ENCODE measurements at regions not wholly inside any gene's neighbourhood (a gene's known extent, or its start where the extent isn't known, plus 50 kb on each side); places are given as distances from the start of the nearest gene placed in this dataset.
"Not testable (repeated sequence)": the region's sequence is repeated elsewhere in the genome, so short reads cannot be mapped to it uniquely, and the experiment has no call there.

DNA sequence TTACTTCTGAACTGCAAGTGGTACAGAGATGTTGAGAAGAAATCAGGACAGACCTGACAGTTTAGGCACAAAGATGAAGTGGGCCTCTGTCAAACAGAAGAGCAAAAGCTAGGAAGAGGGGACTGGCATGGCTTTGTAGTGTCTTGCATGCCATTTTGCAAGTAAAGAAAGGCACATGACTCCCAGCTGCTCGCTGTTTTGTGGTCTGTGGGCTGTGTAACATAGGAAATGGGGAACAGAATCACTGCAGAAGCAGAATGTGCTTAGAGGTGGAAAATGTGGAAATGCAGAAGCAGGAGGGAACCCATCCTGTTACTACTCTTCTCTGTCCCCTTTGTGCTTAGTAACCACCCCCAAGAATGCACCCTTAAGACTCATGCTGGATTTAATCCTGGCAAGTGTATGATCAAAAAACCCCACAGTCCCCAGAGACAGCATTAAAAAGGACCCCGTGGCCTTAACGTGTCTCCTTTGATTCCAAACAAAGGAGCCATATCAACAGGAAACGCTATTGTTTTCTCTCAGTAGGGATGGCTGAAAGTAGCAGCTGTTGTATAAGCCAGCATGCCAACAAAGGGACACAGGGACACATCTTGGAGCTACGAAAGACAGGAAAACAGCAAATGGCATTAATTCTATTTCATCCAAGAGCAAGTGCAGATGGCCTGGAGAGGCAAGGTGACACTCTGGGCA lies 177.6 kb upstream of the GLRA2 start:
- DNase-seq (ENCODE audit: low read depth in 2 of 2) = no peak

DNA sequence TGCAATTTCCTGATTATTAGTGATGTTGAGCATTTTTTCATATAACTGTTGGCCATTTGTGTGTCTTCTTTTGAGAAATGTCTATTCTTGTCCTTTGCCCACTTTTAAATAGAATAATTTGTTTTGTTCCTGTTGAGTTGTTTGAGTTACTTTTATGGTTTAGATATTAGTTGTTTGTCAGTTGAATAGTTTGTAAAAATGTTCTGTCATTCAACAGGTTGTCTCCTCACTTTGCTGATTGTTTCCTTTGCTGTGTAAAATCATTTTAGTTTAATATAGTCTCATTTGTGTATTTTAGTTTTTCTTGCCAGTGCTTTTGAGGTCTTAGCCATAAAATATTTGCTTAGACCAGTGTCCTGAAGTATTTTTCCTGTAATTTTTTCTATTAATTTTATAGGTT lies 181.8 kb upstream of the GLRA2 start:
- DNase-seq (ENCODE audit: low read depth in 2 of 2) = no peak

DNA sequence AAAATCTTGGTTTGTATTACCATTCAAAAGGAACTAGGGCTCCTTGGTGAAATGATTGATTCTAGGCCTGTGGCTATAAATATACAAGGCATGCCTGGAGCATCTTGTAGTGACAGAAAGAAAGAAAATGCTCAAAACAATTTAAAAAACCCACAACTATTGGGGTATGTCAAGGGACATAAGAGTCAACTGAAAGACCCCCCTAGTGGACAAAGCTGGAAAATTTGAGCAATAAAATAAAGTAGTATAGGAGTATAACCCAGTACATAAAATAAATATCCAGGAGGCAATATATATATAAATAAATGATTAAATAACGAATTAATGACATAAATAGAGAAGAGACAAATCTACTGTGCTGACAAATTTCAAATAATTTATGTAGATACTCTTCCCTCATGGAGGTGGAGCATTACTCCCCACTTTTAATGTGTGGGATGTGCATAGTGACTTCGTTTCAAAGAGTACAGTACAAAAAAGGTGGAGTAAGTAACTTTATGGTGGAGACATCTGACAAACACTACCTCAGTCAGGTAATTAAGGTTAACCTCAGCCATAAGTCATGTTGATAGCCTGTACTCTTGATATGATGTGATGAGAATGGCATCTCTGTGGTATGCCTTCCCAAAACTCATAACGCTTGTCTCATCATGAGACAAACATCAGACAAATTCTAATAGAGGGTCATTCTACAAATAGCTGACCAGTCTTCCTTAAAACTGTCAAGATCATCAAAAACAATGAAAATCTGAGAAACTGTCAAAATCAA lies 185.0 kb upstream of the GLRA2 start:
- no peak for DNase-seq (ENCODE audit: low read depth in 2 of 2)

DNA sequence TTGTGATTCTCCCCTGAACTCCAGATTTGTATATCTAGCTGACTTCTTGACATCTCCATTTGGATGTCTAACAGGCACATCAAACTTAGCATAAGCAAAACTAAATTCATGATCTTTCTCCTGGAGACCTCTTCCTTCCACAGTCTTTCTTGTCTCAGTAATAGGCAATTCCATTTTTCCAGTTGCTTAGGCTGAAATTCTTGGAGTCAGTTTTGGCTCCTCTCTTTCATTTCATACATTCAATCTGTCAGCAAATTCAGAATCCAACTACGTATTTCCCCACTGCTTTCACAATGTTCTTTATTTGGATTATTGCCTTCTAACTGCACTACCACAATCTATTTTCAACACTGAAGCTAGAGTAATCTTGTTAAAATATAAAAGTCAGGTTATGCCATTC lies 219.9 kb upstream of the GLRA2 start:
- DNase-seq (ENCODE audit: low read depth in 2 of 2) = no peak

GRCh38 chrX:14308976-14309375 lies 220.4 kb upstream of the GLRA2 start:
- not testable (repeated sequence) for DNase-seq (ENCODE audit: low read depth in 2 of 2)

DNA sequence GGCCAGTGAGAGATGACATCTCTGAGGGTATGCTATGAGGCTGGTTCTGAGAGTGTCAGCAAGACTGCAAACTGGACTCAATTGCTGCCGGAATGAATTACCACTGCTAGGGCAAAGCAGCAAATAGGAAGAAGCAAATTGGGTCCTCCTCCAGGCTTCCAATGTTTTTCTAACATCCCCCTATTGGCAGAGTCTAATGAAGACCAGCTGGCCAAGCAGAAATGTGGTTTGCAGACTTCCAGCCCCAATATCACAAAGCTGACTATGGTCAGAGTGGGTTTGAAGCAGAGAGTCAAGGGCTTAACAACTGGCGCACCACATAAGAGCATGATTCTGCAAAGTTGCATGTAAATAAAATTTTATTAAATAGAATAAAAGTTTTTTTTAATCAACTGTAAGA lies 225.4 kb upstream of the GLRA2 start:
- no peak for DNase-seq (ENCODE audit: low read depth in 2 of 2)

DNA sequence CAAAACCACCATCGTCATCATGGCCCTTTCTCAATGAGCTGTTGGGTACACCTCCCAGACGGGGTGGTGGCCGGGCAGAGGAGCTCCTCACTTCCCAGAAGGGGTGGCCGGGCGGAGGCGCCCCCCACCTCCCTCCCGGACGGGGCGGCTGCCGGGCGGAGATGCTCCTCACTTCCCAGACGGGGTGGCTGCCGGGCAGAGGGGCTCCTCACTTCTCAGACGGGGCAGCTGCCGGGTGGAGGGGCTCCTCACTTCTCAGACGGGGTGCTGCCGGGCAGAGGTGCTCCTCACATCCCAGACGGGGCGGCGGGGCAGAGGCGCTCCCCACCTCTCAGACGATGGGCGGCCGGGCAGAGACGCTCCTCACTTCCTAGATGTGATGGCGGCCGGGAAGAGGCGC lies 226.8 kb upstream of the GLRA2 start:
- not testable (repeated sequence) for DNase-seq (ENCODE audit: low read depth in 2 of 2)

GRCh38 chrX:14300376-14300775 lies 229.0 kb upstream of the GLRA2 start:
- DNase-seq (ENCODE audit: low read depth in 2 of 2) = no peak

DNA sequence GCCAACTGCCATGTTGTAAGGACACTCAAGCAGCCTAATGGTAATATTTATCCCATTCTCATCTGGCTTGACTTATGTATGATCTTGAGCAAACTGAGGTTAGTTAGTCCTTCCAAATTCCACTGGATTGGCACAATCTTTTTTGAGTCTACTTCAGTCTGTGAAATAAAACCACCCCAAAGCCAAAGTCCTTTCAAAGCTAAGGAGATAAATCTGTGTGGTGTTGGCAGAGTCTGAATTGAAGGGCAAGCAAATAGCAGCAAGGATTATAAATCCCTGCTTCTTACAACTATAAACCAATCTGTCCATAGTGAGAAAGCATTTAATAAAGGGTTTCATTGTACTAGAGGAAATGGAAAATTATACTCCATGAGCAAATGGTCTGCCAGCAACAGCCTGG lies 233.9 kb upstream of the GLRA2 start:
- DNase-seq (ENCODE audit: low read depth in 2 of 2) = no peak

DNA sequence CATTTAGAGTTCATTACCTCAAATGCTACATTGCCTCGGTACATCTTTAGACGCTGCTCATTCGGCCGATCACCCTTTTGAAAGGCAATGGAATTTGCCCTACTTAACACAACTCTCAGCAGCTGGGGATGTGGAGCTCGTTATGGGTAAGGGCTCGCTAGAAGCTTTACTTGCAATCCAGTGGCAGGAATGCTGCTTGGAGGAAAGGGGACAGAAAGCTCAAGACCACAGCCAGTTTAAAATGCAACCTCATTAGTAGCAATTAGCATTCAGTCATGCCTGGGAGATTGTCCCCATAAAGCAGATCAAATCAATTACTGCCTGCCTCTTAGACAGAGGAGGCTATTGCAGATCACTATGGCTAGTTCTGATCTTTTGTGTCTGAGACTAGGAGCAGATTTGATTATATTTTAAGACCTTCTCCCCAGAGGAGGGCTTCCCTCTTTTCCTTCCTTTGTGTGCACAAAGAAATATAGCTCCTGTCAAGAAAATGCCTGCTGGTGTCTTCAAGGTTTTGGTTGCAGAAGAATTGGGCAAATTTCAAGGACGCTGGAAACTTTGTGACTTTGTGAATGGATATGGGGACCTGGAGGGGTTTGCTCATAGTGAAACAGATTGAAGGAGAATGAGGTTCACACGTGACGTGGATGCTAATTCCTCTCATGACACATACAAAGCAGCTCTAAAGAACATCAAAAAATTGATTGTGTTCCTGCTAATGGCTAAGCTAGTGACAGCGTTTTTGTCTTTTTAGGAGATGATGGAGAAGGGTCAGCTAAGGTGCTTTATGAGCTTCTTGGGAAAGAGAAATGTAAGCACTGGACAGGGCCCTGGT lies 237.5 kb upstream of the GLRA2 start:
- no peak for DNase-seq (ENCODE audit: low read depth in 2 of 2)

DNA sequence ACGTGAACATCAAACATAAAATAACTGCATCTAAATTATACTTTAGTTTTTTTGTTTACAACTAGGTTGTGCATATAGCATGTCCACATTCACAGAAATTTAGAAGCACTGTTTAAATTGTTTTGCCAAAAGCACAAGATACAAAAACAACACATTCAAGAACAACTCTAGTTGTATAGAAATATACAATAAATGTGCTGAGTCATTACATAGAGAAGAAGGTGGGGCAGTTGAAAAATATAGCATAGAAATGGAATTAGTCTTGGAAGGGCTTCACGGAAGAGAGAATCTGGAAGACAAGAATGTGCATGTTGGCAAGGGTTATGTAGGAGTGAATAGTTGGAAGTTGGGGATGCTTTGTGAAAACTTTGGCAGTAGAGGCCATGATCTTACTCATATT lies 239.0 kb upstream of the GLRA2 start:
- no peak for DNase-seq (ENCODE audit: low read depth in 2 of 2)

DNA sequence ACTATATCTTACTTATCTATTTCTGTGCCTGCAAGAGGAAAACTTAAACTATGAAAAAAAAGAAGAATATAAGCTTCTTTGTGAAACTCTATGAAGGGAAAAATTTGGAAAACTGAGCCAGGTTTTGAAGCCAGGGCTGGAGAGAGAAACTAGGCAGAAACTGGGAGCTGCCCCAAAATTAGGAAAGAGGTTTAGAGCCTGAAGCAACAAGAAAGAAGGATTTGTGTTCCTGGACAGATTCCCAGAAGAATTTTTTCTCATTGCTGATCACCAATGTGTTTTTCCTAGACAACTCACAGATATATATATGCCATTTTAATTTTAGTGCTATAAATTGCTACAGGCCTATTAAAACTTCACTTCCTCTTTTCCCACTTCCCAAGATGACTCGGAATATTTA lies 245.0 kb upstream of the GEMIN8 start:
- DNase-seq (ENCODE audit: low read depth in 2 of 2) = no peak

DNA sequence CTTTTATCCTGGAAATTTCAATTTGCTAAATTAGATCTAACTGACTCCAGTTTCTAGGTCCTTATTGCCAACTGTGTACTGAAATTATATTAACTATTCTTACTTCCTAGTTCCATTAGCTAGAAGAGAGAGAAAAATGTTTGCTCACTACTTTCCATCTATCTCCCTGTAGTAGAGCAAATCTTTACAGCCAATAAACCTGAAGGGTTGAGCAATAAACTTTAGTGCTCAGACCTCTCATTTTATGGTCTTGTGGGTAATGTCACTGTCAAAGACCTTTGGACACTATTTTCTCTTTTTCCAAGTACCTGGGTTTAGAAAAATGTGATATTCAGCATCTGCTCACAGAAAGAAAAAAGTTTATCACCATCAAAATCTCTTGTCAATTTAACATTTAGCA lies 237.5 kb upstream of the GEMIN8 start:
- DNase-seq (ENCODE audit: low read depth in 2 of 2) = no peak

DNA sequence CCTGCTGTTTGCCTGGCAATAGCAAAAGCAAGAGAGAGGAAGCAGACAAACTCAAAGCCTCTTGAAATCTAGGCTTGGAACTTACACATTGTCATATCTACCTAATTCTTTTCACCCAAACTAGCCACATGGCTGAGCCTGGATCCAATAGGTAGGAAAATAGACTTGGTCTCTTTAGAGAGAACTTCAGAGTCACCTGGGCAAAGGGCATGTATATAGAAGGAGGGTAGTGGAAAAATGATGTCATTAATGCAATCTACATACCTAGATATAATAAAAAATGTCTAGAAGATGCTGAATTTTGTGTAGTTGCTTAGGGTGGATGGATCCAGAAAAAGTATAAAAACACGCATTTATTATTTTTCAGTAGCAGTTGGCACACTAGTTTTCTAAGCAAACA lies 237.0 kb upstream of the GEMIN8 start:
- DNase-seq (ENCODE audit: low read depth in 2 of 2) = no peak

DNA sequence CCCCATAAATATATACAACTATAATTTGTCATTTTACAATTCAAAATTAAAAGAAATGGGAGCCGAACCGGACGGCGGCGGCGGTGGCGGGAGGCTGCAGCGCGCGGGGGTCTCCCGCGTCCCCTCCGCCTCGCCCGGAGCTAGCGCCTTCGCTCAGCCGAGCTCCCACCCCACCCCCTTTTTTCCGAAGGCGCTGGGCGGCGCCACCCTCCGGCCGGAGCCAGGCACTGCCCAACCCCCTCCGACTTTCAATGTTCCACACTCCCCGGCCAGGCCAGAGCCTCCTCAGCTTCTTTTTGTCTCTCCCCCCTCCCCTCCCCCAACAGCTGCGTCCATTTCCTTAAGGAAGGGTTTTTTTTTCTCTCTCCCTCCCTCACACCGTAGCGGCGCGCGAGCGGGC lies 214.1 kb upstream of the GEMIN8 start:
- DNase-seq (ENCODE audit: low read depth in 2 of 2) = no peak

GRCh38 chrX:14235004-14235403 lies 205.3 kb upstream of the GEMIN8 start:
- no peak for DNase-seq (ENCODE audit: low read depth in 2 of 2)

GRCh38 chrX:14232688-14233087 lies 203.0 kb upstream of the GEMIN8 start:
- DNase-seq (ENCODE audit: low read depth in 2 of 2) = no peak

GRCh38 chrX:14228611-14229010 lies 198.9 kb upstream of the GEMIN8 start:
- no peak for DNase-seq (ENCODE audit: low read depth in 2 of 2)

GRCh38 chrX:14220386-14220944 lies 190.8 kb upstream of the GEMIN8 start:
- no peak for DNase-seq (ENCODE audit: low read depth in 2 of 2)

DNA sequence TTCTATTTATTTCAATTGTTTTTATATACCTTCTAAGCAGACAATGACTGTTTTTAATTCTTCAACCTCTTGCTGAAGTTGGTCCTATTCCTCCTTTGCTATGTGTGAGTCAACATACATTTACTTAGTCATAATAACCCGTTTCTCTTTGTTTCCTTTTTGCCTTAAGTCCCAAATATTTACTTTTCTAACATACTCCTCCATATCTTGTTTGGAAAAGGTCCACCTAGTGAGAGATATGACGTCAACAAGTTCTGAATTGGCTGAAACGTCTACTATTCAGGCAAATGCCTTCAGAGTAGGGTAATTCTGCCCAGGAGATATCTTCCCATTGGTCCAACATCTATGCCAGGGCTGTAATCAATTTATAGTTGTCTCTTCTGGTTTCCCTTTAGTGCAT lies 179.3 kb upstream of the GEMIN8 start:
- no peak for DNase-seq (ENCODE audit: low read depth in 2 of 2)

DNA sequence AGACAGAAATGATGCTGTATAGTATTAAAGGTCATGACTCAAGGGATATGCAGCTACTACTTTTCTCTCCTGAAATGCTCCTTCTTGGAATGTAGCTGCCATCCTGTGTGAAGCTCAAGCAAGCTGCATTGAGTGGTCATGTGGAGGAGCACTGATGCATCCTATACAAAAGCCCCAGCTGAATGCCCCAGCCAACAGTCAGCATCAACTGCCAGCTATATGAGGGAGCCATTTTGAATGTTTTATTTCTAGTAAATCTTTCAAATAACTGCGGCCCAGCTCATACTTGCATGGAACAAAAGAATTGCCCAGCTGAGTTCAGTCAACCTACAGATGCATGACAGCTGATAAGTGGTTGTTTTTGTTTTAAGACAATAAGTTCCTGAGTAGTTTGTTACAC lies 165.0 kb upstream of the GEMIN8 start:
- DNase-seq (ENCODE audit: low read depth in 2 of 2) = no peak

- DNase-seq (ENCODE audit: low read depth in 2 of 2) = no peak
Measured at GRCh38 chrX:14193547-14193946, 163.9 kb upstream of the GEMIN8 start.

All from dermis microvascular lymphatic vessel endothelial cell (primary cell).